ENCODE measurements at regions not wholly inside any gene's neighbourhood (a gene's known extent, or its start where the extent isn't known, plus 50 kb on each side); places are given as distances from the start of the nearest gene placed in this dataset.

DNA sequence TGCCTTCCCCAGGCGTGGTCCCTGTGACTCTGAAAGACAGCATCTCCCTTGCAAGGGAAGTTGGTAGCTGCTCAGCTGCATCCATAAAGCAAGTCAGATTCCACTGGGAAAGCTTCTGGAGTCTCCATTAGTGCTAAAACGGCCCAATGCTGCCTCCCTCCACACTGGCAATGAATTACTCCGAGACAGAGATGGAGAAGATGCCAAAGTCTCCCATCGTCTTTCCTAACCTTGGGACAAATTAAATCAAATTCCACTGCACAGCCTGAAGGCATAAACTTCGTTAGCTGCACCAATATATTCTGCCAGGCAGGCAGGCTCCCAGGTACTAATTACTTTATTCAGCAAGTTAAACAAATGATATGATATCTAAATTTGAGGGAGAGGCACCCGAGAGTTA lies 106.3 kb upstream of the GJB5 start:
- in situ Hi-C loops (cut with MboI; ENCODE audit: low sequenced_read_pairs) = no loop called here

- in situ Hi-C loops (cut with MboI; ENCODE audit: low sequenced_read_pairs) = no loop called here
These were observed 104.8 kb upstream of the GJB5 start for GRCh38 chr1:34650090-34650489.

GRCh38 chr1:34650800-34651199 lies 104.0 kb upstream of the GJB5 start:
- in situ Hi-C loops (cut with MboI; ENCODE audit: low sequenced_read_pairs) = no loop called here

- in situ Hi-C loops (cut with MboI; ENCODE audit: low sequenced_read_pairs) = no loop called here
These were observed 101.7 kb upstream of the GJB5 start for GRCh38 chr1:34653110-34653509.

- in situ Hi-C loops (cut with MboI; ENCODE audit: low sequenced_read_pairs) = no loop called here
These were observed 99.5 kb upstream of the GJB5 start for GRCh38 chr1:34655206-34655874.

GRCh38 chr1:34655875-34656240 lies 99.0 kb upstream of the GJB5 start:
- in situ Hi-C loops (cut with MboI; ENCODE audit: low sequenced_read_pairs) = no loop called here

GRCh38 chr1:34656299-34656698 lies 98.5 kb upstream of the GJB5 start:
- in situ Hi-C loops (cut with MboI; ENCODE audit: low sequenced_read_pairs) = no loop called here

- in situ Hi-C loops (cut with MboI; ENCODE audit: low sequenced_read_pairs) = no loop called here
These were observed 98.1 kb upstream of the GJB5 start for GRCh38 chr1:34656731-34657130.

DNA sequence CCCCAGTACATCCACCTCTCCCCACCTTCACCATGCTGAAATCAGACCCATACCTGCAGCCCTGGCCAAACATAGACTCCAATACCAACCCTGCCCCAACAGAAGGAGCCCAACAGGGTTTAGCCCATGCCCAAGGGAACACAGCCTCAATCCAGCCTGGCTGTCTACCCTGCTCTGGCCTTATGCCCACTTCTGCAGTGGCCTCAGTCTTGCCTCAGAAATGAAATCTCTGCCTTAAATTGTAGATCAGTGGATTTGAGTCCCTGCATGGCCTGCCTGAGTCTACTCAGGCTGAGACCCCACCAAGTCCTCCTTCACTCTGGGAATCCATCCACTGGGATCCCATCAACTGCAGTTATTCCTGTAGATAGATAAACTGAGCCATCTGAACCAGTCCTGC lies 97.6 kb upstream of the GJB5 start:
- in situ Hi-C loops (cut with MboI; ENCODE audit: low sequenced_read_pairs) = no loop called here

GRCh38 chr1:34657849-34658248 lies 97.0 kb upstream of the GJB5 start:
- in situ Hi-C loops (cut with MboI; ENCODE audit: low sequenced_read_pairs) = no loop called here

- in situ Hi-C loops (cut with MboI; ENCODE audit: low sequenced_read_pairs) = no loop called here
These were observed 91.8 kb upstream of the GJB5 start for GRCh38 chr1:34663031-34663430.

- in situ Hi-C loops (cut with MboI; ENCODE audit: low sequenced_read_pairs) = no loop called here
These were observed 86.8 kb upstream of the GJB5 start for GRCh38 chr1:34668063-34668462.

- in situ Hi-C loops (cut with MboI; ENCODE audit: low sequenced_read_pairs) = no loop called here
These were observed 83.9 kb upstream of the GJB5 start for GRCh38 chr1:34670982-34671381.

GRCh38 chr1:34671887-34672286 lies 83.0 kb upstream of the GJB5 start:
- in situ Hi-C loops (cut with MboI; ENCODE audit: low sequenced_read_pairs) = no loop called here

- in situ Hi-C loops (cut with MboI; ENCODE audit: low sequenced_read_pairs) = no loop called here
These were observed 73.1 kb upstream of the GJB5 start for GRCh38 chr1:34681480-34682451.

DNA sequence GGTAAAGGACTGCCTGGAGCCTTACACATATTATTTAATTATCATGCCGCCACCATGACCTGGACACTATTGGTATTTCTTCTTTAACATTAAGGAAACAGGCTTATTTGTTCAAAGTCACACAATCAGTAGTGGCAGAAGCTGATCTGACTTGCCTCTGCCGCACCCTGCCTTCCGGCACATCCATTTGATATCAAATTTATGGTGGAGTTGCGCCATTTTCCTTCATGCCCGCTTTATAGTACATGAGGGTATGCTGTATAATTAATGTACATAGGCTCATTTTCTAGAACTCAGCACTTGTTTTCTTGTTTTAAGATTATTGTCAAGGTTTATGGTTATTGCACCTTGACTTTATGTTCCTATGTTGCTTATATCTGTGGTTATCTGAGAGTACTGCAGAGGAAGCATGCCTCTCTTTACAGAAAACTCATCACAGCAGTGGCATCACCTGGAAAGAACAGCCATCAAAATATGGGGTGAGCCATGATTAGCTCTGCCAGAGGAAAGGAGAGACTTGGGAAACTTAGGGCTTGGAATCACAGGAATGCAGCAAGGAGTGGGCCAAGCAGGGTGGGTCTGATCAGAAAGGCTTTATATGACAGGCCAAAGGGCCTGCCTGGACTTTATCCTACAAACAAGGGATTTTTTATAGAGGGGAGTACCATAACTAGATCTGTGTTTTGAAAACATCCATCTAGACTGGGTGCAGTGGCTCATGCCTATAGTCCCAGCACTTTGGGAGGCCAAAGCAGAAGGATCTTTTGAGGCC lies 72.2 kb upstream of the GJB5 start:
- in situ Hi-C loops (cut with MboI; ENCODE audit: low sequenced_read_pairs) = no loop called here

DNA sequence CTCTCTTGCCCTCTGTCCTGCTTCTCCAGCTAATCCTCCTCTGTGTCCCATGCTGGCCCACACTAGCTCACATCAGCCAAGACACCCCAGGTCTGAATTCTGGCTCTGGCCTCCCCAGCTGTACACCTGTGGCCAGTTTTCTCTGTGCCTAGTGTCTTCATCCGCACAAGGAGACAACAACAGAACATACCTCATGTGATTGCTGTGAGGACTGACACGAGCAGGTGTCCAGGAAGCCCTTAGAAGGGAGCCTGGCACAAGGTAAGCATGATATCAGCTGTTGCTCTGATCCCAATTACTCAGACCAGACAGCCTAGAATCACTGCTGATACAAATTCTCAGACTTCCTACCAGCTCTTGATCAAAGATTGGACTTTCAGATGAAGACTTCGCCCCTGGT lies 71.2 kb upstream of the GJB5 start:
- in situ Hi-C loops (cut with MboI; ENCODE audit: low sequenced_read_pairs) = no loop called here

- in situ Hi-C loops (cut with MboI; ENCODE audit: low sequenced_read_pairs) = no loop called here
These were observed 70.6 kb upstream of the GJB5 start for GRCh38 chr1:34684266-34684665.

DNA sequence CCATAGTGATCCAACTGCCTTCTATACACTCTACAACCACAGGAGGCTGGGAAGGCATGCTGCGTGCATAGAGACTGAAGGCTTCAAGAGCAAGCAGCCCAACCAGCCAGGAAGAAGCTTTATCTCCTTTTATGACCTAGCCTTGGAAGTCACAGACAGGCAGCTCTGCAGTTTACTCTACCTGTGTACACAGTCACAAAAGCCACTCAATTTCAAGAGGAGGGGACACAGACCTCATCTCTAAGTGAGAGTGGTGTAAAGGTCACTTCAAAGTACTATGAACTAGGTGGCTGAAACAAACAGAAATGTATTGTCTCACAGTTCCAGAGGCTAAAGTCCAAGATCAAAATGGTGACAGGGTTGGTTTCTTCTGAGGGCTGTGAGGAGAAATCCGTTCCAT lies 69.6 kb upstream of the GJB5 start:
- in situ Hi-C loops (cut with MboI; ENCODE audit: low sequenced_read_pairs) = no loop called here

DNA sequence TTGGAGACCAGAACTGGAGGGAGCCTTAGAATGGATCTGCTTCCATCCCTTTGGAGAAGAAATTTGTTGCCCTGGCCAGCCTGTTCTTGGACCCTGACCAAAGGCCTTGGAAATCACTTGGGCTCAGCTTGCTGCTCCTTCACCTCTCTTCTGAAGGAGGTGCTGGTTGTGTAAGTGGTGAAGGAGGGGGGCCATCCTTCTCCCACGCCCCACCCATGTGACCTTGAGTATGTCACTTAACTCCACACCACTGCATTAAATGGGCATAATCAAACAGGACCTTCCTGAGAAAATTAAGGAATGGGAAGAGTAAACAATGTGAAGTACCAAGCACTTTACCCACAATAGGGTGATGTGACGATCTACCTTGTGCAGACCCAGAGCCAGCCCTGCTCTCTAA lies 68.3 kb upstream of the GJB5 start:
- in situ Hi-C loops (cut with MboI; ENCODE audit: low sequenced_read_pairs) = no loop called here

- in situ Hi-C loops (cut with MboI; ENCODE audit: low sequenced_read_pairs) = no loop called here
These were observed 66.7 kb upstream of the GJB5 start for GRCh38 chr1:34688006-34688741.

All from HL-60/S4 treated with retinoic acid at 250 ng/mL for 4 days and 3 days (cell line).